HG02610 (cell line): ENCODE measurements at regions not wholly inside any gene's neighbourhood (a gene's known extent, or its start where the extent isn't known, plus 50 kb on each side); places are given as distances from the start of the nearest gene placed in this dataset.
"Not testable (repeated sequence)": the region's sequence is repeated elsewhere in the genome, so short reads cannot be mapped to it uniquely, and the experiment has no call there.

Experiments
- ATAC-seq: cut with Tn5 transposase; IDR thresholded peaks from one replicate; pipeline ENCODE4 v1.9.1; 2021; ENCODE audit warnings: mild to moderate bottlenecking, moderate library complexity; ENCODE audit not compliant: unreplicated experiment

DNA sequence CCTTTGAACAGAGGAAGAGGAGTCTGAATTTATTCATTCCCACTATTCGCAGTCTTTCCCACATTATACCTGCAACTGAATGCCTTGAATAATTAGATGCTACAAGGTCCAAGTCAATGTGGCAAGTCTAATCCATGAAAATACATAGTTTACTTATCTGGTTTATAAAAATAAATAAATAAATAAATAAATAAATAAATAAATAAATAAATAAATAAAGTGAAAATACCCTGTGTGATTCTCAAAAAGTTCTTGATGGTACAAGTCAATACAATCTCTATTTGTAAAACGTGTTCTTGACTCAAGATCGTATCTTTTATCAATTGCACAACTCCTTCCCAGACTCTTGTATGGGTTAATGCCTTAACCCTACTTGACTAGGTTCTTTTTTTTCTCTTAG lies 417.7 kb downstream of the ZWINT start:
- no peak for ATAC-seq

DNA sequence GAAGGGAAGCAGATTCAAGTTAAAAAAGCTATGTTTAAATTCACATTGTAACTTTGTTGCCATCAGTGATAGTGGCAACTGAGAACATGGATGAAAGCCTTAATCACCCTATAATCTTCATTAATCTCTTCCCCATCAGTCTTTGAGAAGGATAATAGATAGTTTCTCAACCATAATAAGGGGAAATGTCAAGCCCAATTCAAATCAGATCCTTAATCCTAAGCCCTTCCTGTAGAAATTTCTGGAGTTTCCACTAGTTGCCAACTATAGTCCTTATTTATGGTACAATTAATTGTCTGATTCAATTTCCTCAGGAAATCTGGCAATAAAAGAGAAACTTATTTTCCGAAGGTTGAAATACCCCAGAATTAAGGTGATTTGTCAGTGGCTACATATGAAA lies 431.8 kb downstream of the ZWINT start:
- ATAC-seq, result no peak

DNA sequence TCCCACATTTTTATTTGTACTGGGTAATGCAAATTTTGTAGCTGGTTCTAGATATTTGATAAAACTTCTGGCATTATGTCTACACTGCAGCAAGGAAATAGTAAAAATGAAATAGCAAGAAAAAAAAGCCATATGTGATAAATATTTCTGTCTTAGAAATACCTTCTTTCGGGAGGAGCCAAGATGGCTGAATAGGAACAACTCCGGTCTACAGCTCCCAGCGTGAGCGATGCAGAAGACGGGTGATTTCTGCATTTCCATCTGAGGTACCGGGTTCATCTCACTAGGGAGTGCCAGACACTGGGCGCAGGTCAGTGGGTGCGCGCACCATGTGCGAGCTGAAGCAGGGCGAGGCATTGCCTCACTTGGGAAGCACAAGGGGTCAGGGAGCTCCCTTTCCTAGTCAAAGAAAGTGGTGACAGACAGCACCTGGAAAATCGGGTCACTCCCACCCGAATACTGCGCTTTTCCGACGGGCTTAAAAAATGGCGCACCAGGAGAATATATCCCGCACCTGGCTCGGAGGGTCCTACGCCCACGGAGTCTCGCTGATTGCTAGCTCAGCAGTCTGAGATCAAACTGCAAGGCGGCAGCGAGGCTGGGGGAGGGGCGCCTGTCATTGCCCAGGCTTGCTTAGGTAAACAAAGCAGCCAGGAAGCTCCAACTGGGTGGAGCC lies 461.4 kb downstream of the ZWINT start:
- ATAC-seq, result not testable (repeated sequence)

DNA sequence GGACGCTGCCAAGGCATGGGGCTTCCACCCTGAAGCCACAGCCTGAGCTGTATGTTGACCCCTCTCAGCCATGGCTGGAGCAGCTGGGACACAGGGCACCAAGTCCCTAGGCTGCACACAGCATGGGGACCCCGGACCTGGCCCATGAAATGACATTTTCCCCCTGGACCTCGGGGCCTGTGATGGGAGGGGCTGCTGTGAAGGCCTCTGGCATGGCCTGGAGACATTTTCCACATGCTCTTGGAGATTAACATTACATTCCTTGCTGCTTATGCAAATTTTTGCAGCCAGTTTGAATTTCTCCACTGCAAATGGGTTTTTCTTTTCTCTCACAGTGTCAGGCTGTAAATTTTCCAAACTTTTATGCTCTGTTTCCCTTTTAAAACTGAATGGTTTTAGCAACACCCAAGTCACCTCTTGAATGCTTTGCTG lies 463.6 kb downstream of the ZWINT start:
- ATAC-seq, result no peak

DNA sequence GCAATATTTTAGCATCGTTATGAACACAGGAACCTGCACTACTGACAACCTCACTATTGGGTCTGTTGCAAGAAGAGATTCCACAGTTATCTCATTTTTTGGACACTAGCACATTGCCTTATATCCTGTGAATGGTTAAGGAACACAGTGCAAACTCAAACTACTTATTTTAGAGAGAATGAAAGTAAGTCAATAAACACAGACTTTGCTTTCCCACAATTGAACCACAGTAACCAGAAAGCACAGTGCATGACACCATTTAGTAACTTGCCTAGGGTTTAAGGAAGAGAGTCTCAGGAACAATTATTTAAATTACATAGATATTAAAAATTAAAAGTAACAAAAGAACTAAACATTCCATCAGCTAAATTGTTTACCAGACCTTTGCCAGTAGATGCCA lies 468.8 kb downstream of the ZWINT start:
- no peak for ATAC-seq

DNA sequence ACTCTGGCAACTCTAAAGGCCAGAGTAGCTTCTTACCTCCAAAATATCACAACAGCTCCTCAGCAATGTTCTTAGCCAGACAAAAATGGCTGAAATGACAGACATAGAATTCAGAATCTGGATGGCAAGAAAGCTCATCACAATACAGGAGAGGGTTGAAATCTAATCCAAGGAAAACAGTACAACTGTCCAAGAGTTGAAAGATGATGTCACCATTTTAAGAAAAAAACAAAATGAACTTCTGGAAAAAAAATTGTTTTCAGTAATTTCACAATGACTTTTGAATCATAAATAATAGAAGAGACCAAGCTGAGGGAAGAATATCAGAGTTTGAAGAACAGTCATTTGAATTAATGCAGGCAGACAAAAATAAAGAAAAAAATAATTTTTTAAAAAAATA lies 479.5 kb downstream of the ZWINT start:
- ATAC-seq, result no peak

DNA sequence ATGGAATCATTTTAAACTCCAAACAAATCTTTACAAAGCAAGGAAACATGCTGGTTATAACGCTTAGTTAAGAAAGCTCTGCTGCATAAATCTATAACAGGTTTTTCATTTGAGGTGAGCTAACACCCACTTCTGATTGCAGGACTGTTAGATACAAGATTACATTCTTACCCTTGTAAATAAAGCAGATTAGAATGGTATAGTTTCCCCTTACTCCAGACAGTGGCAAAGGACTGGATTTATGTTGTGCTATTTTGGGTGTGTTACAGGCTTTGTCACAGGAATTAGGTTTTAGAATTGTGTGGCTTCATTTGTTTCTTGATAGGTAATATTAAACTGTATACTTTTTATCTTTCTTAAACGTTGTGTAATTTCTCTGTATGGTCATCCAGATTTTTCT lies 487.6 kb downstream of the ZWINT start:
- no peak for ATAC-seq

DNA sequence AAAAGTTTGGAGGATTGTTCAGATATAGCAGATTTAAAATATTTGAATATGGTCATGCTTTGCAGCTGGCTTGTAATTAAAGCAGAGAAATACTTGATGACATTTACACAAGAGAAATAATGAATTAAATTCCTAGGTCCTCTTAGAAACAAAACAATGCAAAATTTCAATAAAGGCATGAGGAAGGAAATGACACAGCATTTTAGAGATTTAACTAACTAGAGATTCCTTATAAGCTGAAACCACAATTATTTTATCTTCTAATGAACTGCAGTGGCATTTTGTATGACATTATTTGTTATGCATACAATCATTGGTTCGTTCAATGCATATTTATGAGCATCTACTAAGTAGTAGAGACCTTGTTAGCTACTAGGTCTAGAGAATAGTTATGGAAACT lies 490.9 kb downstream of the ZWINT start:
- ATAC-seq, result no peak

DNA sequence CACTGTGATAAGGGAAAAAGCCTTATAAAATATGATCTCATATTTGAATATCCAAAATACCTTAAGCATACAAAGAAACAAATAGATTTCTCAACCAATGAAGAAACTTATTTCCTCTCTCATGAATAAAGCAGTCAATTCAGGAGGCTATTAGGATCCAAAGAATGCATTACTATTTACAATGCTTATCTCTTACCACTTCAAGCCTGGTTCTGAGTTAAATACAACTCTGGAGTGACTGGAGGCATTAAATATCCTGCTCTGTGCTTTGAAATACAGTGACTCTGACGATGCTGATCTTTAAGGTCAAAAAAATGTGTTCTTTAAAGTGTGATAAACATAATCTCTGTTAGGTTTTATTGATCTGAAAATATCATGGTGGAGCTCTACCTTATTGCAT lies 493.2 kb downstream of the ZWINT start:
- ATAC-seq, result no peak

DNA sequence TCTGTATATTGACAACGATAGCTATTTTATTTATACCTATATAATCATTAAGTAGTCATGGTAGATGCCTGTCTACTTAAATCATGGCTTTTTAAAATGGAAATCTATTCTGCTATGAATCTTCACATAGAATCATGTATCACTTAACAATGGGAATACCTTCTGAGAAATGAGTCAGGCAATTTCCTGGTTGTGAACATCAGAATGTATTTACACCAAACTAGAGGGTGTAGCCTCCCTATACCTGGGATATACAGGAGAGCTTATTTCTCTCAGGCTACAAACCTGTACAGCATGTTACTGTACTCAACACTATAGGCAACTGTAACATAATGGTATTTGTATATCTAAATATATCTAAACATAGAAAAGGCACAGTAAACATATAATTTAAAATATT lies 502.3 kb downstream of the ZWINT start:
- ATAC-seq, result no peak

DNA sequence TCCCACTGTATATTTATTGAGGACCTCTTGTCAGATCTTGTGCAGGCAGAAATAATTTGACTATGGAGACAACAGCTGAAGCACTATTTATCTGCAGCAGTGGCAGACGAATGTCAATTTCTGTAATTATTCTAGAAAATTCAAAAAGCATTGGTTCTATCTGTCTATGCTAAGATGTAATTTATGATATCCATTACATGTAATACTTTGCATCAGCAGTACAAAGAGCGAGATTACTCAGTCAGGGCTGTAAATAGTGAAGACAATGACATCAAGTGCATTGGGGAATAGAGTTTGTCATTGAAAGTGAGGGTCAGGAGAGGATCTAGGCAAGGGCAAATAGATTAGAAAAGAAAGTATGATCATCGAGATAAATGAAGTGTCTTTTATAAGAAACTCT lies 508.2 kb downstream of the ZWINT start:
- ATAC-seq, result no peak

DNA sequence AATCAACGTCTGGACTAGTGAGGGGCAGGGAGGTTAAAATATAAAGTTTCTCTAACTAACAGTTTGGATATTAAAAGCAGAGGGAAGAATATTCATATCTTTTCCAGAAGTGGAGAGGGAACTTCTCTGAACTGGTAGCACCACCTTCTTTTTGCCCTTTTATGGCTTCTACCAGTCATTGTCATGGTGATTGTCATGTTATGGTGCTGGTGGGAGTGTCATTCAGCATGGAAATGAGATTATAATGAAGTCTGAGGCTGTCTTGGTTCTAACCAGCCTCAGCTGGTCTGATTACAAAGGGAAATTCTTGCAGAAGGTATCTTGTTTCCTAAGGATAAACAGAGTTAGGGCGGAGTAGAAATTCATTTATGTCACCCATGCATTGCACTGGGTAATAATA lies 523.8 kb downstream of the ZWINT start:
- ATAC-seq, result no peak

DNA sequence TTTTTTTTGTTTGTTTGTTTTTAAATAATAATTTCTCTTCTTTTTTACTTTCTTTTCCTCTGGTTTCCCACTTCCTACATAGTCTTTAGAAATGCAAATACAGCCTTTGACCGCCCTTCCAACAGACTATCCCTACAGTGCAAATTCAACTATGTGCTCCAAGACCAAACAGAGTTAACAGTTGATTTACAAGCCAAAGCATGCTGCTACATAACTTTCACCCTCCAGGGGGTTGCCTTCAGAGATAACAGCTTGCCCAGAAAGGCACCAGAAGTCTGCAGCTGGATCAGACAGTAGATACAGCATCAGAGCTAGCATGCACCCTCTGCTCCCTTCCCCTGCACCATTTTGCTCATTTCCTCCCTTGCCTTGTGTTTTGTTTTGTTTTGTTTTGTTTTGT lies 539.0 kb downstream of the ZWINT start:
- ATAC-seq, result no peak

DNA sequence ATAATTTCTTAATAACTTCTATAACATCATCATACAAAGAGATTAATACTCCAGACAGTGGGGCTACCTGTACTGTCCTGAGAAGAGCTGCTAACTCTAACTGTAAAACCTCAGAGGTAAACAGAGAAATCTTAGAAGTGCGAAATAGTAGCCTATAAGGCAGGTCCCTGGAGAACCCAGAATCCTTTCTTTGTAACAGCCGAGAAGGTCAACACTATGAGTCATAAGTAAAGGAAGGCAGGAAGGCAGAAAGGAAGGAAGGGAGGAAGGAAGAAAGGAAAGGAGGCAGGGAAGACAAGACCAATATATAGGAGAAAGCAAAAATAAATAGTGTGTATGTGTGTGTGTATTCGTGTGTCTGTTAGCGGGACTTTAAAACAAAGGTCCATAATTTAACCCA lies 540.6 kb downstream of the ZWINT start:
- ATAC-seq, result no peak

DNA sequence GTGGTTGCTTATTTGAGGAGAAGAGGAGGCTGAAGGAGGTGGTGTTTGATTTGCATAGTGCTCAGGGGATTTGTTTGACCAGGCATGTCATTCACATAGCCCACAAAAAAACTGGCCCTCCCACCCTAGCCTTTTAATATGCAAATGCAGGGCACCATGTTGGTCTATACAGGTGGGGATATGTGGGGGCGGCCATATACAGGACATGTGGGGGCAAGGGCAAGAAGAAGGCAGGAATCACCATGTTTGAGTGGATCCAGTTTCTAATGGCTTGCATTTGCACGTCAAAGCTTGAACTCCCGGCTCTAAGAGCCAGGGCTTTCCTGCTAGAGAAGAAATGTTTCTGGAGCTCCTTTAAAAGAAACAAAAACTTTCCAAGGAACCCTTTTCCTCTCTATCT lies 541.0 kb downstream of the ZWINT start:
- no peak for ATAC-seq

DNA sequence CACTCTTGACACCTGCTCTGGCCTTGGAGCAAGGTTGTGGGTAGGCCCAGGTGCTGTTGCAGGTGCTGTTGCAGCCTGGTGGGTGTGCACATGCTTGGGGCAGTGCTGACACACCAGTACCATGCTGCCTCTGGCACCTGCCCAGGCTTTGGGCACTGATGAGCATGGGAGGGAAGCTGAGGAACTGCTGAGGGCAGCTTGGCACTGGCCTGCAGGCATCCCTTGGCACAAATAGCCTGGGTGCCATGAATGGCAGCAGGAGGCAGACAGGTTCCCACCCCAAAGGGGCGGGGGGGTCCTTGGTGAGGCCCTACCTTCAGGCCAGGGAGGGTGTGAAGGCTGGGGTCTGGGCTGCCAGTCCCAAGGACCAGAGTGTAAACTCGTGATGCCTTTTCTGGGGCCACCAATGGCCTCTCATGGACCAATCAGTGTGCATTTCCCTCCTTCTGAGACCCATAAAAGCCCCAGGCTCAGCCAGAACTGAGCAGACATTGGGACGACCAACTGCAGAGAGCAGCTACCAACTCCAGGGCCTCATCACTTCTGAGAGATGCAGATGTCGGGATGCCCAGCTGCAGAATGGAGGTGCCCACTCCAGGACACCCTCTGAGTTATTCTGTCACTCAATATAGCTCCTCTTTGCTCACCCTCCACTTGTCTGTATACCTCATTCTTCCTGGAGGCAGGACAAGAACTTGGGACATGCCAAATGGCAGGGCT lies 547.4 kb downstream of the ZWINT start:
- no peak for ATAC-seq

DNA sequence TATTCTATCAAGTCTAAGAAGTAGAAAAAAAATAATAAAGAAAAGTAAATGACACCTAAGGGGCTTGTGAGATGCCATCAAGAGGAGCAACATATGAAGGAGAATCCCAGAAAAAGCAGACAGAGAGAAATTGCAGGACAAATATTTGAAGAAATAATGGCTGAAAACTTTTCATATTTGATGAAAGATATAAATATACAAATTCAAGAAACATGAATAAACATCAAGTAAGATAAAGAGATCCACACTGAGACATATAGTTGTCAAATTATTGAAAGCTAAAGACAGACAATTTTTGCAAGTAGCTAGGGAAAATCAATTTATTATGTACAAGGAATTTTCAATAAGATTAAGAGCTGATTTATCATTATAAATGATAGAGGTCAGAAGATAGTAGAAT lies 558.0 kb downstream of the ZWINT start:
- no peak for ATAC-seq

DNA sequence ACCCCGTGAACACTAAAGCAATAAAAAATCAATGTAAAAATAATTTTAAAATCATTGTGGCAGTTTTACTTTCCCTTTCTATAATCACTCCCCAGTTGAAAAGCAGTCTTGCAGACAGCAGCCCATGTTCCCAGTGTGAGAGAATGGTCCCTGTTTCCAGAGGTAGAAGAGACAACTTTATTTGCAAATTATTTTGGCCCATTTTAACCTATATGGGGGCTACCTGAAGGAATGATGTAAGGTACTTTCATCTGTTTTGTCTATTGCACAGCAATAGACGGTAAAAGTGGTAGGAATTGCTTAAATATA lies 559.8 kb downstream of the ZWINT start:
- ATAC-seq, result no peak

DNA sequence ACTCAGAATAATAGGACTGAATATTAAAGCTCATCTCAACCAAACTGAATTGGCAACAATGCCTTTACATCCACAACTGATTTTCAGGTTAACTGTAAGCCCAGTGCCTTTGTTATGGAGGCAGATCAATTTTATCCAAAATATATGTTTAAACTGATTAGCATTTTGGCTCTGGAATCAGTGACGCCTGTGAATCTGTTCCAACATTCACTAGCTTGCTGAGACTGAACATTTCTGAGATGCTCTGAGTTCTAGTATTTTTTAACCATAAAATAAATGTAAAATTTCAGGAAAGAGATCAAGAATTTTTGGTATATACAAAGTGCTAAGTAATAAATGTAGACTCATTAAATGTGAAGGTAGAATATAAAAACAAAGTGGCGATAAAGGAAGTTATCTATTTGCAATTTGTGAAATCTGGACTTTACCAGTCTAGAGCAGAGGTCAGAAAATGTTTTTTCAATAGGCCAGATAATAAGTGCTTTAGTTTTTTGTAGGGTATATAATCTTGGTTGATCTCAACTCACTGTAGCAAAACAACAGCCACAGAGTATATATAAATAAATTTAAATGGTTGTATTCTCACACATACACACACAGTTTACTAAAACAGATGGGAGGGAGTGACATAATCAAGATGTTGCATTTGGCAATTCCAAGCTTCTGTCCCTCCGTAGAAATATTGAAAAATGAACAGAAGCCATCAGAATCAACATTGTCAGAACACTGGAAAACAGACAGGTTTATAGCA lies 560.3 kb downstream of the ZWINT start:
- ATAC-seq, result no peak

DNA sequence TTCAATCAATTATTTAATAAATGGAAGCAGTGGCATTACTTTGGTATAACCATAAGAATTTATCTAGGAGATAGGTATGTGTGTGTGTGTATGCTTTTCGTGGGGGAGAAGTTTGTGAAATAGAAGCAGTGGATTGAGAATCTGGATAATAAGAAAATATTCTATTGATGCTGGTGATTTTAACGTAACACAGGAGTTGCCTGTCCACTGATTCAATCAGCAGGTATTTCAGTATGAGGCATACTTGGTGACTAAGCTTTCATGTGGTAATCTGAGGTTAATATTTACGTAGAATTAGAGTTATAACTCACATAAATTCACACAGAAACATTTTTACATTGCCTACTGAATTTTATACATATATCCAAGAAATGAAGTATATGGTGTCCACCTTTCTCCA lies 568.0 kb downstream of the ZWINT start:
- ATAC-seq, result no peak

DNA sequence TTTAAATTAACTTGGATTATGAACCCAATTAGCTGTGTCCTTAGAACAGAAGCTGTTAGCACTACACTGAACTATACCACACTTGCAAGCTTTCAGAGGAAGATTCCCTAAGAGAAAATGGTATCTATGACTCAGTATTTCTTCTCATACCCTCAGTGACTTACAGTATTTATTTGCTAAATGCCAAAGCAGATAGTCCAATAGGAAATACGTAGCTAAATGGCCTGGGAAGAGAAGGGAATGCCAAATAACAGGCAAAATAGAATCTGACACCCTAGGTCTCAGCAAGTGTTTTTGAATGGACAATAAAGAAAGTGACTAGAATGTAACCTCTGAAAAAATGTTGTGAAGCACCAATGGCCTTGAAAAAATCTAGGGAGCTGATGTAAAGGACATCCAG lies 570.8 kb downstream of the ZWINT start:
- ATAC-seq, result not testable (repeated sequence)

DNA sequence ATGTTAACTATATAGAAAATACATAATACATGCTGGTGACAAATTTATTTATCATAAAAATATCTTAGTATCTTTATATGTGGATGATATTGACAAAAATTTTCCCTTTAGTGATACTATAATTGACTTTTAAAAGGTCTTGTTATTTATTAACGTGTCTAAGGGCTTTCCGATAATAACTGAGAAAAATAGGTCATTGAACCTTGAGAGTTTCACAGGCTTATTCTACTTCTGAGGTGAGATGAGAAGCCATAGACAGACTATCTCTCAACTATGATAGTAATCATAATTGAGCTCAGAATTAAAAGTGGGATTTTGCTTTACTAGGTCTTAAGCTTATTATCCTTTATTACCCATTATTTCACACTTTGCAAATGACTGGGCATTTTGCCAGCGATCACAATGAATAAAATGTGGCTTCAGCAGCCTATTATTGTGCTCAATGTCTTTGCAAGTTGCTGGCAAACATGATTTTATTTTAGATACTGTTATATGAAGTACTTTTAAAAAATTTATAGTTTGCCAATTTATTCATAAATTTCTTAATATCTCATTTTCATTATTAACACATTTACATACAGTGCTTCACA lies 574.5 kb downstream of the ZWINT start:
- ATAC-seq, result no peak
